Stimulated activated CD8-positive, alpha-beta memory T cell treated with anti-CD3 and anti-CD28 coated beads, Interleukin-12 subunit alpha, Interleukin-12 subunit beta, amount 100 ng/mL, for 4 hours (primary cell): ENCODE measurements at regions not wholly inside any gene's neighbourhood (a gene's known extent, or its start where the extent isn't known, plus 50 kb on each side); places are given as distances from the start of the nearest gene placed in this dataset.

Experiments
- DNase-seq: peaks from one replicate; pipeline ENCODE4 v3.0.0-alpha.2; 2020; ENCODE audit warnings: low read depth

- no peak for DNase-seq
Observed at GRCh38 chr5:168207450-168208029, 83.9 kb upstream of the WWC1 start.

- no peak for DNase-seq
Observed at GRCh38 chr5:168209244-168209995, 82.0 kb upstream of the WWC1 start.

GRCh38 chr5:168209997-168210396 lies 81.4 kb upstream of the WWC1 start:
- DNase-seq = no peak

GRCh38 chr5:168211245-168211644 lies 80.2 kb upstream of the WWC1 start:
- no peak for DNase-seq

- DNase-seq = no peak
Observed at GRCh38 chr5:168211936-168212335, 79.5 kb upstream of the WWC1 start.

- no peak for DNase-seq
Observed at GRCh38 chr5:168214071-168214470, 77.4 kb upstream of the WWC1 start.

GRCh38 chr5:168214886-168215285 lies 76.6 kb upstream of the WWC1 start:
- DNase-seq = no peak

- DNase-seq = no peak
Observed at GRCh38 chr5:168215646-168216045, 75.8 kb upstream of the WWC1 start.

GRCh38 chr5:168216989-168217388 lies 74.5 kb upstream of the WWC1 start:
- DNase-seq = no peak

- DNase-seq = no peak
Observed at GRCh38 chr5:168217497-168217896, 73.9 kb upstream of the WWC1 start.

GRCh38 chr5:168218746-168219145 lies 72.7 kb upstream of the WWC1 start:
- no peak for DNase-seq

GRCh38 chr5:168219515-168220410 lies 71.7 kb upstream of the WWC1 start:
- DNase-seq = no peak

- DNase-seq = no peak
Observed at GRCh38 chr5:168224085-168224484, 67.4 kb upstream of the WWC1 start.

GRCh38 chr5:168226012-168226411 lies 65.4 kb upstream of the WWC1 start:
- no peak for DNase-seq

GRCh38 chr5:168227001-168227400 lies 64.4 kb upstream of the WWC1 start:
- DNase-seq = no peak

GRCh38 chr5:168227973-168228615 lies 63.4 kb upstream of the WWC1 start:
- peak; percentile 8 for DNase-seq

GRCh38 chr5:168228668-168229067 lies 62.8 kb upstream of the WWC1 start:
- no peak for DNase-seq

- no peak for DNase-seq
Observed at GRCh38 chr5:168234133-168234532, 57.3 kb upstream of the WWC1 start.

- DNase-seq = no peak
Observed at GRCh38 chr5:168238463-168238862, 53.0 kb upstream of the WWC1 start.

GRCh38 chr5:168239325-168239724 lies 52.1 kb upstream of the WWC1 start:
- no peak for DNase-seq
